Stimulated activated CD4-positive, alpha-beta T cell treated with anti-CD3 and anti-CD28 coated beads, Interleukin-12 subunit alpha, Interleukin-12 subunit beta, amount 100 ng/mL, for 48 hours (primary cell): ENCODE measurements at regions not wholly inside any gene's neighbourhood (a gene's known extent, or its start where the extent isn't known, plus 50 kb on each side); places are given as distances from the start of the nearest gene placed in this dataset.

Experiments
- DNase-seq, 3 donors: peaks; one replicate each; pipeline ENCODE4 v3.0.0-alpha.2; 2020; ENCODE audit warnings: low read depth in 2 of 3, low spot score in 1 of 3

- peak; percentile 15 to 54 (median 34) for DNase-seq
Measured at GRCh38 chr7:12067156-12067831, 143.8 kb upstream of the TMEM106B start.

- DNase-seq = no peak
Measured at GRCh38 chr7:12069757-12070156, 141.3 kb upstream of the TMEM106B start.

GRCh38 chr7:12074889-12075288 is 136.2 kb upstream of the TMEM106B start:
- no peak for DNase-seq

GRCh38 chr7:12080006-12080405 is 131.1 kb upstream of the TMEM106B start:
- DNase-seq = no peak

GRCh38 chr7:12085516-12085915 is 125.6 kb upstream of the TMEM106B start:
- no peak for DNase-seq

- DNase-seq = no peak
Measured at GRCh38 chr7:12089951-12090756, 120.9 kb upstream of the TMEM106B start.

GRCh38 chr7:12090757-12091221 is 120.3 kb upstream of the TMEM106B start:
- DNase-seq = no peak

GRCh38 chr7:12091231-12091630 is 119.9 kb upstream of the TMEM106B start:
- no peak for DNase-seq

- DNase-seq = no peak
Measured at GRCh38 chr7:12092499-12093130, 118.5 kb upstream of the TMEM106B start.

GRCh38 chr7:12093365-12093764 is 117.7 kb upstream of the TMEM106B start:
- DNase-seq = no peak

- DNase-seq = no peak
Measured at GRCh38 chr7:12094365-12094921, 116.7 kb upstream of the TMEM106B start.

GRCh38 chr7:12102126-12102525 is 109.0 kb upstream of the TMEM106B start:
- no peak for DNase-seq

- no peak for DNase-seq
Measured at GRCh38 chr7:12102527-12102926, 108.6 kb upstream of the TMEM106B start.

- no peak for DNase-seq
Measured at GRCh38 chr7:12103948-12104347, 107.1 kb upstream of the TMEM106B start.

- no peak for DNase-seq
Measured at GRCh38 chr7:12107381-12107780, 103.7 kb upstream of the TMEM106B start.

GRCh38 chr7:12107841-12108254 is 103.2 kb upstream of the TMEM106B start:
- no peak for DNase-seq

- no peak for DNase-seq
Measured at GRCh38 chr7:12110425-12110824, 100.7 kb upstream of the TMEM106B start.

GRCh38 chr7:12111422-12112405 is 99.4 kb upstream of the TMEM106B start:
- DNase-seq = peak in 2 of 3 donors; percentile 2 to 8

GRCh38 chr7:12117170-12117569 is 93.9 kb upstream of the TMEM106B start:
- DNase-seq = no peak

GRCh38 chr7:12119620-12120303 is 91.3 kb upstream of the TMEM106B start:
- no peak for DNase-seq
